ENCODE measurements at regions not wholly inside any gene's neighbourhood (a gene's known extent, or its start where the extent isn't known, plus 50 kb on each side); places are given as distances from the start of the nearest gene placed in this dataset.

DNA sequence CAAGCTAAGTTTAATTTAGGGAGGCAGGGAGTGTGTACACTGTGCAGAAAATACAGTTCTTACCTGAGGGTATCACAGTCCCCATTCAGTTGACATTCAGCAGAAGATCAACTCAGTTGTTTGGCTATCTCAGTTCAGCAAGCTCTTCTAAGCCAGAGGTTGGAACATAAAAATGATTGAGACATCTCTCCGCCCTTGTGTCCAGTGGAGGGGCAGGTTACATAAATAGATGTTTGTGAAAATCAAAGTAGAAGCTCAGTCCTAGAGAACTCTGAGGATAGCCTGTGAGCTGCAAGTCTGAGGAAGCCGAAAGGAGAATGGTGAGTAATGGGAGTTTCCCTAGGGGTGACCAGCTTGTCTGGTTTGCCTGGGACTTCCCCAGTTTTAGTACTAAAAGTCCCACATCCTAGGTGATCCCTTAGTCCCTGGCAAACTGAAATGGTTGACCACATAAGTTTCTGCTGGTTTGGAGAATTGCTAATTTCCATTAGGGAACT, 251.4 kb upstream of the ATP2B1 start:
- Histone ChIP-seq H3K9me3 (ENCODE audit: low read length) (no peaks in the 10 kb centered on the region), H2AFZ (ENCODE audit: low read depth, low read length) (no peak overlapping the region), H3K4me1 (ENCODE audit: insufficient read depth, low read length) (no peaks in the 10 kb centered on the region), H3K4me3 (ENCODE audit: low read length) (no peak overlapping the region), H3K27me3 (ENCODE audit: insufficient read depth, low read length) (no peaks in the 10 kb centered on the region), H3K36me3 (ENCODE audit: insufficient read depth, low read length) (no peaks in the 10 kb centered on the region)

DNA sequence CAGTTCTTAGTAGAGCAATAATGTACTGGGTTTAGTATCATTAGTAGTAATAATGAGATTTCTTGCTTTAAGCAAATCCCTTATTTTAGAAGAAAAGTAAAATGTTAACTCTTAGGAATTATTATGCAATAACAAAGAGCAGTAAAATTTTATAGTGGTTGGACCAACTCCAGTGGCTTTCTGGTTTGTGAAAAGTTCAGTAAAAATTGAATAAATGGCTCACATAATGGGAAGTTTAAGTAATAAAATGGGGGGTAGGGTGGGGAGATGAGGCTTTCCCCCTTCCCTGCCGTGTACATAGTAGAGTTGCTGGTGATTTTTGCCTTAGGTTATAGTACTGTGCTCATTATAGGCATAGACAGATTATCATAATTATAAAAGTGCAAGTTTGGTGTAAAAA, 250.5 kb upstream of the ATP2B1 start:
- Histone ChIP-seq H3K27me3 (ENCODE audit: insufficient read depth, low read length) (no peaks in the 10 kb centered on the region), H2AFZ (ENCODE audit: low read depth, low read length) (no peak overlapping the region), H3K9me3 (ENCODE audit: low read length) (no peaks in the 10 kb centered on the region), H3K4me3 (ENCODE audit: low read length) (no peak overlapping the region), H3K36me3 (ENCODE audit: insufficient read depth, low read length) (no peaks in the 10 kb centered on the region), H3K4me1 (ENCODE audit: insufficient read depth, low read length) (no peaks in the 10 kb centered on the region)

DNA sequence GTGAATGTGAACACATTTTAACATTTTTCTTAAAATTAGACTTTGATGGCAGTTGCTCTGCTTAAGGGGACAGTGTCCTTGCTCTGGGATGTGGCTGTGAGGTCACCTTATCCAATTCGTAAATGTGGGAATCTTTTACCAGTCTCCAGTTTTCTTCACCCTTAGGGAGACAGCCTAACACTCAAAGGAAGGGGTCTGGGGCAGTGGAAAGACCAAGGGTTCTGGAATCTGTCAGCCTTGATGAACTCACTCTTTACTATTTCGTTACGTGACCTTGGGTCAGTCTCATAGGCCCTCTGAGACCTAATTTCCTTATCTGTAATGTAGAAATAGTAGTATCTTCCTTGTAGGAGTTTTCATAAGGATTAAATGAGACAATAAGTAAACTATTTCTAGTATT, 245.6 kb upstream of the ATP2B1 start:
- Histone ChIP-seq H2AFZ (ENCODE audit: low read depth, low read length) (no peak overlapping the region), H3K4me1 (ENCODE audit: insufficient read depth, low read length) (peaks cover 9% of the 10 kb centered on the region), H3K9me3 (ENCODE audit: low read length) (no peaks in the 10 kb centered on the region), H3K36me3 (ENCODE audit: insufficient read depth, low read length) (no peaks in the 10 kb centered on the region), H3K4me3 (ENCODE audit: low read length) (no peak overlapping the region), H3K27me3 (ENCODE audit: insufficient read depth, low read length) (no peaks in the 10 kb centered on the region)

DNA sequence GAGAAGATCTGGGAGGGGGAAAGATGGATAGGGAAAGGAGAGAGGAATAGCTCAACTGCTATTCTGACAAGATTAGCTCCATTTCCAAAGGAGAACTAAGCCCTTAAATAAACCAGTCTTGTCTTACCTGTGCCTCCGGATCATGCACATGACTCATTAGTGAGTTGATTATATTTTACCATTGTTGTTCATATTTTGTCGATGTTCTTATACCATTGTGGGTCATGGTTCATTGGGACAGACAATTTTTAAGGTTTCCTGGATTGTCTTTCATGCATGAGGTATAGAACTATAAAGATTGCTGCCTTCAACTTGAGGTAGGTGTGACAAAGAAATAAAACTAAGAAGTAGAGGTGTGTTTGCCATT, 243.0 kb upstream of the ATP2B1 start:
- H2AFZ ChIP-seq (ENCODE audit: low read depth, low read length): no peak overlapping the region
- no peaks in the 10 kb centered on the region for H3K9me3 ChIP-seq (ENCODE audit: low read length)
- H3K4me1 ChIP-seq (ENCODE audit: insufficient read depth, low read length): peaks cover 30% of the 10 kb centered on the region
- no peak overlapping the region for H3K4me3 ChIP-seq (ENCODE audit: low read length)
- H3K27me3 ChIP-seq (ENCODE audit: insufficient read depth, low read length): no peaks in the 10 kb centered on the region
- no peaks in the 10 kb centered on the region for H3K36me3 ChIP-seq (ENCODE audit: insufficient read depth, low read length)

DNA sequence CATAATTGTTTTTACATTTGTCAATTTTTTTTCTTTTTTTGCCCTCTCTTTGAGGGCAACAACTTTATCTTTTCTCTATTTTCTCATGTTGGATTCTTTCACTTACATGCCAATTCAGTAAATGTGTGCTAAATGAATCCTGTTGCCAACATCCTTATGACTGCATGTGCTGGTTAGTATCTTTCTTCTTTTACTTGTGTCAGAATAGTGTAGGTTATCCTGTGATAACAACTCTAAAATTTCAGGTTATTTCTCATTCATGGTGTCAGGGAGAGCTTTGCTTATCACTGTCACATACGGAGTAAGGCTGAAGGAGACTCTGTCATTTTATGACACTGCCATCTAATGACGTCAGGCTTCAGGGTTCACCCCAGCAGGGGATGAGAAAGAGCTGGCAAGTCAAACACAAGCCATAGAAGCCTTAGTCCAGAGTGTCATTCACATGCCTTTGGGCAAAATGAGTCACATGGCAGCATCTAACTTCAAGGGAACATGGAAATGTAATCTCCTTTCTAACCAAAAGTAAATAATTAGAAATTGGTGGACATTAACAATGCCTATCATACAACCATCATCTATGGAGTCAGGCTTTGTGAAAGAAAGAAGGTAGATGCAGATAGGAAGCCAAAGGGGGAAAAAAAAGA, 242.5 kb upstream of the ATP2B1 start:
- no peaks in the 10 kb centered on the region for H3K27me3 ChIP-seq (ENCODE audit: insufficient read depth, low read length)
- H3K9me3 ChIP-seq (ENCODE audit: low read length): no peaks in the 10 kb centered on the region
- H2AFZ ChIP-seq (ENCODE audit: low read depth, low read length): no peak overlapping the region
- no peak overlapping the region for H3K4me3 ChIP-seq (ENCODE audit: low read length)
- H3K4me1 ChIP-seq (ENCODE audit: insufficient read depth, low read length): peaks cover 30% of the 10 kb centered on the region
- no peaks in the 10 kb centered on the region for H3K36me3 ChIP-seq (ENCODE audit: insufficient read depth, low read length)

DNA sequence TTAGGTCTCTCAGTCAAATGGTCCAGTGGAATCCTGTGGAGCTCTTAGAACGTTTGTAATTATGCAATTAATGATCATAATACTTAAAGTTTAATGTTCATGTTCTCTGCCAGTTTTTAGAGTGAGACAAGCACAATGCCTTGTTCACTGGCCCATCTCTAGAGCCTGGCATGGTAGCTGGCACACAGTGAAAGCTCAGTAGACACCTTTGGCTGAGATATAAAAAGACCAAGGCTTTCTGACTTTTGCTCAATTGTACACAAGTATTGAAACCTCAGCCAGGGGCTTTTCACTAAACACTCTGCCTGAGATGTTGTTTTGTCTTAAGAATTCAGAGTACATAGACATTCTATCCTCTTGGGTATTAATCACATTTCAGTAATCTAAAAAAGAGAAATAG, 241.8 kb upstream of the ATP2B1 start:
- Histone ChIP-seq H3K9me3 (ENCODE audit: low read length) (no peaks in the 10 kb centered on the region), H3K36me3 (ENCODE audit: insufficient read depth, low read length) (no peaks in the 10 kb centered on the region), H2AFZ (ENCODE audit: low read depth, low read length) (no peak overlapping the region), H3K27me3 (ENCODE audit: insufficient read depth, low read length) (no peaks in the 10 kb centered on the region), H3K4me1 (ENCODE audit: insufficient read depth, low read length) (peaks cover 30% of the 10 kb centered on the region), H3K4me3 (ENCODE audit: low read length) (no peak overlapping the region)

DNA sequence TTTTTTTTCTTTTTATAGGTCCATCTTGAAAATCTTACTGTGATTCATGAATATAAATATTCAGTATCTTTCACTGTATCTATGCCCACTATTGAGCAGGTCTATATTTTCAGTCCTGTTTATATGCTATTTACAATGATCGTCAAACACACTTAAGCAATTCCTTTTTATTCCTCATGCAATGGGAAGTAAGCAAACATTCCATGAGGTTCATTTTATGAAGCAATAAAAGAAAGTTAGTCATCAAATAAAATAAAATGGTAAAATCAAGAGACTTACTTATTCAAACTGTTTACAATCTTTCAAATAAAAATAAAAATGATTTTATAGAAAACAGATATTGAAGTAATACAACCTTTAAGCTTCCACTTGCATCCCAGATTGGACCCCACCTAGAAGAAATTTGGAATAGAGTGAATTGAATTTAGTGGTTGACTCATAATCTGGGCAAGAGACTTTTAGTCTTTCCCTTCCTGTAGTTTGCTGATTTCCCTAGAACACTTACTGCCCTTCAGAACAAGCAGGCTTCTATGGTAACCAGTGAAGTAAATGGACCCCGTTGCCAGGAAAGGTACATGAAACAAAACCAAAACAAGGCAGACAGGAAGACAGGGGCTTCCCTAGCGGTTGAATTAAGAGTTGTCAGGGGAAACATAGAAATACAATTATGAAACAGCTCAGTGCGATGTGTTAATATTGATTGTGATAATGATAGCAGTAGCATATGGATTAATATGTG, 241.0 kb upstream of the ATP2B1 start:
- H3K4me1 ChIP-seq (ENCODE audit: insufficient read depth, low read length): peaks cover 30% of the 10 kb centered on the region
- H3K9me3 ChIP-seq (ENCODE audit: low read length): no peaks in the 10 kb centered on the region
- H3K36me3 ChIP-seq (ENCODE audit: insufficient read depth, low read length): no peaks in the 10 kb centered on the region
- H3K27me3 ChIP-seq (ENCODE audit: insufficient read depth, low read length): no peaks in the 10 kb centered on the region
- H3K4me3 ChIP-seq (ENCODE audit: low read length): no peak overlapping the region
- H2AFZ ChIP-seq (ENCODE audit: low read depth, low read length): no peak overlapping the region

DNA sequence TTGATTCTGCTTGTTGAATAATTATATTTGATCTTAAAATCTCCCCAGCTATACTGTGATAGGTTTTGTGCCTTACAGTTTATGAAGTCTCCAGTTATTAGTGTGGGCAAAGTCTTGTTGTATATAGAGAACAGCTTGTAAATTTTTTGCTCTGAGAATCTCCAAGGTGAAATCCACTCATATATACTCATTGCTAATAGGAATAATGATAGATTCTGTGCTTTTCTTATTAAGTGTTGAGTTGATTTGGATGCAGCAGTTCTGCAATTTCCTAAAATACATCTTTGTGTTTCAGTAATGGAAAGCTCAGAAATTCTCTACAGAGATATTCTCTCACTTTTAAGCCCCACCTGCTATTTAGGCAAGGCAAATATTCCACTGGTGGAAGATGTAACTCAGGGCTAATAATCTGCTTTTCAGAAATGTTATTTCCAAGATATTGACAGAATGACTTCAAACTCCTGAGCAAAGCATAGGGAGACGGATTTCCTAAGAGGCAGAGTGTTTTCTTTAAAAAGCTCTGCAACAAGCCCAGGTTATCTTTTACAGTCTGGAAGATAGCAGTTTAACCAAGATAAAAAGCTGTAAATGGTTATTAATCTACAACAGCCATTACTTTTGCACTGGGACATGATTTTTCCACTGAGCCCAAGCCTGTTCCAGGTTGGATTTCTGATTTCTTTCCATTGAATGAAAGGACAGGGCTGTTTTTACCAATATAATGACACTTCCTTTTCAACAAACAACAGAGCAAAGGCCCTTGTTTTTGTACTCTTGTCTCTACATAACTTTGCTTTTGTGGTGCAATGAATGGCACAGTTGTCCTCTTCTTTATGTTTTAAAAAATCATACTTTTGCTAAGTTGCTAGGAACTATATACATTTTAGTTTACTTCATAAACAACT, 239.9 kb upstream of the ATP2B1 start:
- Histone ChIP-seq H3K36me3 (ENCODE audit: insufficient read depth, low read length) (no peaks in the 10 kb centered on the region), H2AFZ (ENCODE audit: low read depth, low read length) (no peak overlapping the region), H3K4me3 (ENCODE audit: low read length) (no peak overlapping the region), H3K9me3 (ENCODE audit: low read length) (no peaks in the 10 kb centered on the region), H3K4me1 (ENCODE audit: insufficient read depth, low read length) (peaks cover 30% of the 10 kb centered on the region), H3K27me3 (ENCODE audit: insufficient read depth, low read length) (no peaks in the 10 kb centered on the region)

DNA sequence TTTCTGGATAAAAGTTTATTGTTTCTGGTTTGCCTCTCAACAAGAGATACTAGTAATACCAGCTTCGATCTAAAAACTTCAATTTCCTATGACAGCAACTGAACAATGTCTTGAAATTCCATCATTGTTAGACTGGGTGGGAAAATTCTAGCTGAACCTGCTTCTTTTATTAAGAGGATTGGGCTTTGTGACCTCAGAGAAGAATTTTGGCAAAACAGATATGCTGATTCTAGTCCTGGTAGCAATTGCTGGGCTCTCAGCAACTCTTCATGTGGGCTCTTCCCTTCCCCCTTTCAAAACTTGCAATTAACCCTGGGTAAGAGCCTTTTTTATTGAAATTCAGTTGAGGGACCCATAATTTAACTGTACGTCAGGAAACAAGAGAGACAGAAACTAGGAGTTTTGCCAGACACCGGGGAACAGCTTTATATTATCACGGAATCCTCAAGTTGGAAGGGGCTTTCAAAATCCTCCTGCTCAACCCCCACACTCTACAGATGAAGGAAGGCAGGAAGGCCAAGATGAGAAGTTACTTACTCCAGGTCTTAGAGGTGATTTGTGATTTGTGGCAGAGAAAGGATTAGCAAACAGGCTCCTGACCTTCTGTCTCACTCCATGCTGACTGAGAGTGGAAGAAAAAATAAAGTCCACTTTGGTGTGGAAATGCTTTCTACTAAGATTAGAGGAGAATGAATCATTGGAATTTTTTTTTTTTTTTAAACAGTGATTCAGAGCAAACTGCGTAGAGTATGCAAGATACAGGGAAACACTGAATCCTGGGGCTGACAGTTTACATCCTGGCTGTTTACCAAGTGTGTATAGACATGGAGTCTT, 239.0 kb upstream of the ATP2B1 start:
- Histone ChIP-seq H3K4me1 (ENCODE audit: insufficient read depth, low read length) (peaks cover 36% of the 10 kb centered on the region), H3K9me3 (ENCODE audit: low read length) (no peaks in the 10 kb centered on the region), H2AFZ (ENCODE audit: low read depth, low read length) (peak overlapping the region; percentile 52), H3K27me3 (ENCODE audit: insufficient read depth, low read length) (no peaks in the 10 kb centered on the region), H3K4me3 (ENCODE audit: low read length) (no peak overlapping the region), H3K36me3 (ENCODE audit: insufficient read depth, low read length) (no peaks in the 10 kb centered on the region)

DNA sequence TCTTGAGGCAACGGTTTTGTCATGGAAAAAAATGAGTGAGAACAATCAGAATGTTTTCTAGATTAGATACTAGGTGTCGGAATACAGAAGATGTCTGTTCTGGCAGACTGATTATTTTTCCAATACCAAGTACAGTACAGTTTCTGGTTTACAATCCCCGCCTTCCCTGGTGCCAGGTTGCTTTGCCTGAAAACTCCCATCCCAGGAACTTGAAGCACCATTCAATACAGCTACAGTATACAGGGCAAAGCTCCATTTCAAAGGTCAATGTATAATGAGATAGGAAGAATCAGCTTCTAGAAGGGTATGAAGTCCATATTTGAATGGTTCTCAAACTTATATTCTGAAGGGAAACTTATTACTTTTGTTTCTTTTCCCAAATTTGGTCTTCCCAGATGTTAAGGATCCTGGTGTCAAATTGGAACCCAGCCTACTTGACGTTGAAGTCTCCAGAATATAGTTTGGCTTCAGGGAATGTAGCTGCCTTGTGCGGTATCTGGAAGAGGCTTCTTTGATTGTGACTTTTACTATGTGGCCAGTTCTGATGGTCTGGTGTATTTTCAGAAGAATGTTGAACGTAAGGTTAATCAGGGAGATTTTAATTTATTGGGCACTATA, 238.0 kb upstream of the ATP2B1 start:
- Histone ChIP-seq H3K27me3 (ENCODE audit: insufficient read depth, low read length) (no peaks in the 10 kb centered on the region), H3K4me3 (ENCODE audit: low read length) (no peak overlapping the region), H2AFZ (ENCODE audit: low read depth, low read length) (no peak overlapping the region), H3K36me3 (ENCODE audit: insufficient read depth, low read length) (no peaks in the 10 kb centered on the region), H3K9me3 (ENCODE audit: low read length) (no peaks in the 10 kb centered on the region), H3K4me1 (ENCODE audit: insufficient read depth, low read length) (peaks cover 41% of the 10 kb centered on the region)

DNA sequence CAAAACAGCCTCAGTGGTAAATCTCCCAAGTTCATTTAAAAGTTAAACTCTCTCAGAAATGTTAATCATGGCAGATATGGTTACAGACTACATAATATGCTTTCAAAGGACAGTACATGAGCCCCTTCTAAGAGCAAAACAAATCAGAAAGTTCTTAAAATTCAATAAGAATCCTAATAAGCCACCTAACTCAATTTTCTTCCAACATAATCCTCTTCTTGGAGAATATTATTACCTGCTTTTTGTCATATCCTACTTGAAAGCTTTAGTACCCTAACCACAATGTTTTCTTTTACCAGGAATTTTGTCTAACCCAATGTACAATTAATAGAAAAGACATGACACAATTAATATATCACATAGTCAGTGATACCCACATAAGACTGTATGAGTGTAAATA, 236.5 kb upstream of the ATP2B1 start:
- no peaks in the 10 kb centered on the region for H3K36me3 ChIP-seq (ENCODE audit: insufficient read depth, low read length)
- no peaks in the 10 kb centered on the region for H3K9me3 ChIP-seq (ENCODE audit: low read length)
- H3K27me3 ChIP-seq (ENCODE audit: insufficient read depth, low read length): no peaks in the 10 kb centered on the region
- H3K4me1 ChIP-seq (ENCODE audit: insufficient read depth, low read length): peaks cover 40% of the 10 kb centered on the region
- no peak overlapping the region for H3K4me3 ChIP-seq (ENCODE audit: low read length)
- no peak overlapping the region for H2AFZ ChIP-seq (ENCODE audit: low read depth, low read length)

DNA sequence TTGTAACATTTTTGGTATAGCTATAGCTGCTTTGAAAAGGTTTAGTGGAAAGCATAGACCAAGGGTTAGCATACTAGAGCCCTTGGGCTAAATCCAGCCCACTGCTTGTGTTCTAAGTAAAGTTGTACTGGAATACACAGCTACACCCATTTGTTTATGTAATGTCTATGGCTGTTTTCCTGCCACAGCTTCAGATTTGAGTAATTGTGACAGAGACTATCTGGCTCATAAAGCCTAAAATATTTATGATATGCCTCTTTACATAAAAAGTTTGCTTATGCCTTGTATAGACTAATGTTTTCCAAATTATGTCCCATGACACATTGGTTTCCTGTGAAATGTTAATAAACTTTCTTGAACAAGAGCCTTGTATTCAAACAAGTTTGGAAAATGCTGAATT, 234.8 kb upstream of the ATP2B1 start:
- Histone ChIP-seq H3K36me3 (ENCODE audit: insufficient read depth, low read length) (no peaks in the 10 kb centered on the region), H3K4me3 (ENCODE audit: low read length) (no peak overlapping the region), H3K27me3 (ENCODE audit: insufficient read depth, low read length) (no peaks in the 10 kb centered on the region), H3K4me1 (ENCODE audit: insufficient read depth, low read length) (peaks cover 26% of the 10 kb centered on the region), H2AFZ (ENCODE audit: low read depth, low read length) (no peak overlapping the region), H3K9me3 (ENCODE audit: low read length) (no peaks in the 10 kb centered on the region)

All from neuron (in vitro differentiated cells).